GM23338 (cell line): ENCODE measurements at regions not wholly inside any gene's neighbourhood (a gene's known extent, or its start where the extent isn't known, plus 50 kb on each side); places are given as distances from the start of the nearest gene placed in this dataset.

Experiments used
- ATAC-seq: fragments of 200-7000 bp; cut with Tn5 transposase; 3 replicates; pipeline ENCODE4 v1.9.1; 2020
- DNase-seq: peaks from one replicate; pipeline ENCODE4 v3.0.0-alpha.2; 2015; ENCODE audit warnings: low spot score
- H2AFZ ChIP-seq: fragments of 200-600 bp; sonication (generic); 2 replicates; pipeline ENCODE4 v1.8.0; 2016; ENCODE audit warnings: antibody characterized with exemption, mild to moderate bottlenecking, moderate library complexity
- H3F3A ChIP-seq: fragments of 200-600 bp; sonication (generic); replicated peaks from 2 replicates; pipeline ENCODE4 v1.8.0; 2017; ENCODE audit warnings: antibody characterized with exemption, mixed run types, low read depth
- H3K27ac ChIP-seq: fragments of 200-600 bp; sonication (generic); 2 replicates; pipeline ENCODE4 v1.6.1; 2016; ENCODE audit warnings: low read depth
- H3K27me3 ChIP-seq: fragments of 200-600 bp; sonication (generic); 2 replicates; pipeline ENCODE4 v1.8.0; 2016; ENCODE audit warnings: mild to moderate bottlenecking, mixed run types, moderate library complexity; ENCODE audit not compliant: insufficient read depth
- H3K36me3 ChIP-seq: fragments of 200-600 bp; sonication (generic); 2 replicates; pipeline ENCODE4 v1.8.0; 2016; ENCODE audit warnings: mild to moderate bottlenecking; ENCODE audit not compliant: insufficient read depth
- H3K4me1 ChIP-seq: fragments of 200-600 bp; sonication (generic); 2 replicates; pipeline ENCODE4 v1.8.0; 2016; ENCODE audit warnings: mild to moderate bottlenecking, moderate library complexity; ENCODE audit not compliant: insufficient read depth
- H3K4me2 ChIP-seq: fragments of 200-600 bp; sonication (generic); 2 replicates; pipeline ENCODE4 v1.7.1; 2017; ENCODE audit warnings: mixed run types
- H3K4me3 ChIP-seq: fragments of 200-600 bp; sonication (generic); 2 replicates; pipeline ENCODE4 v1.6.1; 2016; ENCODE audit warnings: mixed run types
- H3K79me2 ChIP-seq: fragments of 200-600 bp; sonication (generic); replicated peaks from 2 replicates; pipeline ENCODE4 v1.8.0; 2017; ENCODE audit warnings: mild to moderate bottlenecking; ENCODE audit not compliant: insufficient read depth
- H3K9me2 ChIP-seq: fragments of 200-600 bp; sonication (generic); 2 replicates; pipeline ENCODE4 v1.8.0; 2017; ENCODE audit not compliant: insufficient read depth
- H4K20me1 ChIP-seq: fragments of 200-600 bp; sonication (generic); replicated peaks from 2 replicates; pipeline ENCODE4 v1.8.0; 2017; ENCODE audit warnings: mild to moderate bottlenecking; ENCODE audit not compliant: insufficient read depth
- H3K27ac Mint-ChIP-seq: 2 replicates; pipeline ENCODE4 v1.8.0; 2020; ENCODE audit warnings: inconsistent platforms, mild to moderate bottlenecking, moderate library complexity, mixed read lengths
- H3K27me3 Mint-ChIP-seq: 3 replicates; pipeline ENCODE4 v1.8.0; 2022; ENCODE audit warnings: low read depth, mild to moderate bottlenecking, moderate library complexity, mixed read lengths, inconsistent platforms; ENCODE audit not compliant: insufficient read depth, poor library complexity
- H3K36me3 Mint-ChIP-seq: 3 replicates; pipeline ENCODE4 v1.8.0; 2021; ENCODE audit warnings: low read depth, mild to moderate bottlenecking, inconsistent platforms, moderate library complexity, mixed read lengths
- H3K4me1 Mint-ChIP-seq: 3 replicates; pipeline ENCODE4 v1.8.0; 2020; ENCODE audit warnings: mild to moderate bottlenecking, inconsistent platforms, mixed read lengths
- H3K4me3 Mint-ChIP-seq: 3 replicates; pipeline ENCODE4 v1.8.0; 2021; ENCODE audit warnings: moderate library complexity, mild to moderate bottlenecking, inconsistent platforms, mixed read lengths
- H3K9me3 Mint-ChIP-seq: 3 replicates; pipeline ENCODE4 v1.8.0; 2020; ENCODE audit warnings: moderate library complexity, mild to moderate bottlenecking, inconsistent platforms, mixed read lengths
- CREB1 ChIP-seq: fragments of 250-450 bp; sonication (Bioruptor Pico); IDR thresholded peaks from 2 replicates; pipeline ENCODE4 v1.5.0; 2020; ENCODE audit warnings: low read depth, mild to moderate bottlenecking, moderate library complexity
- CTCF ChIP-seq, 2 experiments: fragments of 200-600 bp in 1 of 2; sonication (generic) in 1 of 2; conservative IDR thresholded peaks; 2 replicates each; pipeline versions ENCODE4 v1.5.1 to v1.6.1; 2016 to 2017; ENCODE audit warnings: antibody characterized with exemption in 2 of 2, low read depth in 2 of 2, mild to moderate bottlenecking in 2 of 2, moderate library complexity in 1 of 2
- ETS1 ChIP-seq: IDR thresholded peaks from 2 replicates; pipeline ENCODE4 v1.6.1; 2016; ENCODE audit warnings: antibody characterized with exemption
- EZH2 ChIP-seq: fragments of 200-600 bp; sonication (generic); IDR thresholded peaks from one replicate; pipeline ENCODE4 v1.8.0; 2017; ENCODE audit warnings: antibody characterized with exemption, mild to moderate bottlenecking, low read depth; ENCODE audit not compliant: unreplicated experiment
- EZH2phosphoT487 ChIP-seq: fragments of 200-600 bp; sonication (generic); IDR thresholded peaks from one replicate; pipeline ENCODE4 v1.8.1; 2018; ENCODE audit warnings: antibody characterized with exemption; ENCODE audit not compliant: unreplicated experiment
- JUNB ChIP-seq: IDR thresholded peaks from one replicate; pipeline ENCODE4 v1.6.1; 2016; ENCODE audit warnings: antibody characterized with exemption; ENCODE audit not compliant: unreplicated experiment
- NANOG ChIP-seq: IDR thresholded peaks from 2 replicates; pipeline ENCODE4 v1.6.1; 2016; ENCODE audit warnings: antibody characterized with exemption, borderline replicate concordance
- POLR2AphosphoS5 ChIP-seq: IDR thresholded peaks from 2 replicates; pipeline ENCODE4 v1.6.1; 2016; ENCODE audit warnings: antibody characterized with exemption, low read depth
- REST ChIP-seq: IDR thresholded peaks from one replicate; pipeline ENCODE4 v1.6.1; 2018; ENCODE audit warnings: antibody characterized with exemption; ENCODE audit not compliant: unreplicated experiment
- STAT1 ChIP-seq: IDR thresholded peaks from one replicate; pipeline ENCODE4 v1.6.1; 2016; ENCODE audit warnings: antibody characterized with exemption; ENCODE audit not compliant: unreplicated experiment
- ZNF114 ChIP-seq: fragments of 250-450 bp; sonication (Bioruptor Pico); IDR thresholded peaks from 2 replicates; pipeline ENCODE4 v1.5.0; 2020; ENCODE audit warnings: mild to moderate bottlenecking, moderate library complexity
- ZNF331 ChIP-seq: fragments of 250-450 bp; sonication (Bioruptor Pico); IDR thresholded peaks from 2 replicates; pipeline ENCODE4 v1.5.0; 2020; ENCODE audit warnings: low read depth, mild to moderate bottlenecking, moderate library complexity
- ZNF462 ChIP-seq: fragments of 250-450 bp; sonication (Bioruptor Pico); IDR thresholded peaks from 2 replicates; pipeline ENCODE4 v1.5.0; 2020; ENCODE audit warnings: mild to moderate bottlenecking, moderate library complexity

GRCh38 chr18:2468051-2468450 is 103.3 kb downstream of the METTL4 start:
- Histone ChIP-seq H3K4me1 (no peaks in the 10 kb centered on the region), H3K9me2 (peaks cover 19% of the 10 kb centered on the region; the same call in 1 of the 2 replicates), H3K4me3 (no peak overlapping the region), H2AFZ (no peak overlapping the region), H3F3A (no peaks in the 10 kb centered on the region), H3K27ac (no peak overlapping the region), H3K27me3 (no peaks in the 10 kb centered on the region), H3K36me3 (no peaks in the 10 kb centered on the region), H3K79me2 (no peaks in the 10 kb centered on the region), H4K20me1 (no peaks in the 10 kb centered on the region), H3K4me2 (no peak overlapping the region)
- DNase-seq (no peak), ATAC-seq (no peak)
- Mint-ChIP-seq H3K36me3 (no peaks in the 10 kb centered on the region), H3K4me1 (no peaks in the 10 kb centered on the region), H3K4me3 (no peak overlapping the region), H3K27me3 (peaks cover 4% of the 10 kb centered on the region), H3K27ac (no peak overlapping the region), H3K9me3 (no peaks in the 10 kb centered on the region)
- no peak for TF ChIP-seq ZNF114 (CRISPR knock-in tag)
- TF ChIP-seq ETS1: no peak
- no peak for TF ChIP-seq POLR2AphosphoS5
- no peak for TF ChIP-seq CTCF (conservative IDR thresholded peaks at IDR 0.05; ENCODE audit: low read depth in 2 of 2)
- TF ChIP-seq ZNF331 (CRISPR knock-in tag): no peak
- TF ChIP-seq STAT1: no peak
- TF ChIP-seq REST: no peak
- no peak for TF ChIP-seq ZNF462 (CRISPR knock-in tag)
- no peak for TF ChIP-seq NANOG
- no peak for TF ChIP-seq CREB1
- no peak for TF ChIP-seq EZH2
- no peak for TF ChIP-seq JUNB
- no peak for TF ChIP-seq EZH2phosphoT487
